H9 (cell line): ENCODE measurements at regions not wholly inside any gene's neighbourhood (a gene's known extent, or its start where the extent isn't known, plus 50 kb on each side); places are given as distances from the start of the nearest gene placed in this dataset.

Experiments
- DNase-seq: peaks from one replicate; pipeline ENCODE4 v3.0.0-alpha.2; 2017
- H2AFZ ChIP-seq: one replicate; pipeline ENCODE4 v1.6.1; 2013; ENCODE audit warnings: mild to moderate bottlenecking, low read length, control low read depth, moderate library complexity
- H2AK5ac ChIP-seq: 2 replicates; pipeline ENCODE4 v1.6.1; 2013; ENCODE audit warnings: low read length, control low read depth, mixed read lengths; ENCODE audit not compliant: insufficient read length
- H2BK120ac ChIP-seq: one replicate; pipeline ENCODE4 v1.6.1; 2013; ENCODE audit warnings: low read depth, mild to moderate bottlenecking, low read length, control low read depth, inconsistent platforms; ENCODE audit not compliant: poor library complexity, severe bottlenecking
- H2BK12ac ChIP-seq: 2 replicates; pipeline ENCODE4 v1.6.1; 2013; ENCODE audit warnings: low read length, control low read depth, mixed read lengths, low read depth; ENCODE audit not compliant: insufficient read length
- H2BK15ac ChIP-seq: 2 replicates; pipeline ENCODE4 v1.6.1; 2013; ENCODE audit warnings: low read depth, low read length, control low read depth
- H2BK20ac ChIP-seq: one replicate; pipeline ENCODE4 v1.6.1; 2013; ENCODE audit warnings: low read depth, mild to moderate bottlenecking, low read length, control low read depth, inconsistent platforms; ENCODE audit not compliant: poor library complexity, severe bottlenecking
- H2BK5ac ChIP-seq: 2 replicates; pipeline ENCODE4 v1.6.1; 2013; ENCODE audit warnings: low read length, control low read depth, mixed read lengths; ENCODE audit not compliant: insufficient read length
- H3K14ac ChIP-seq: 2 replicates; pipeline ENCODE4 v1.6.1; 2013; ENCODE audit warnings: low read length, control low read depth; ENCODE audit not compliant: insufficient read depth
- H3K18ac ChIP-seq: 2 replicates; pipeline ENCODE4 v1.6.1; 2013; ENCODE audit warnings: low read depth, mild to moderate bottlenecking, mixed read lengths, low read length, control low read depth; ENCODE audit not compliant: insufficient read length
- H3K23ac ChIP-seq: 2 replicates; pipeline ENCODE4 v1.6.1; 2013; ENCODE audit warnings: low read length, control low read depth, mixed read lengths, low read depth; ENCODE audit not compliant: insufficient read length
- H3K23me2 ChIP-seq: 2 replicates; pipeline ENCODE4 v1.6.1; 2013; ENCODE audit warnings: low read depth, mild to moderate bottlenecking, mixed read lengths, low read length, control low read depth; ENCODE audit not compliant: insufficient read length, poor library complexity, severe bottlenecking
- H3K27ac ChIP-seq: 2 replicates; pipeline ENCODE4 v1.5.1; 2013; ENCODE audit warnings: low read length, control low read depth, mixed read lengths, low read depth; ENCODE audit not compliant: insufficient read length
- H3K27me3 ChIP-seq: 2 replicates; pipeline ENCODE4 v1.6.1; 2013; ENCODE audit warnings: low read length, control low read depth, inconsistent platforms; ENCODE audit not compliant: insufficient read depth
- H3K4ac ChIP-seq: 2 replicates; pipeline ENCODE4 v1.6.1; 2013; ENCODE audit warnings: low read depth, mild to moderate bottlenecking, control low read depth, inconsistent platforms, low read length, moderate library complexity
- H3K4me1 ChIP-seq: 2 replicates; pipeline ENCODE4 v1.6.1; 2013; ENCODE audit warnings: low read length, control low read depth, inconsistent platforms; ENCODE audit not compliant: insufficient read depth
- H3K4me2 ChIP-seq: 2 replicates; pipeline ENCODE4 v1.6.1; 2013; ENCODE audit warnings: low read length, control low read depth, mixed read lengths; ENCODE audit not compliant: insufficient read length, insufficient read depth
- H3K56ac ChIP-seq: 2 replicates; pipeline ENCODE4 v1.6.1; 2013; ENCODE audit warnings: low read depth, mild to moderate bottlenecking, mixed read lengths, low read length, control low read depth; ENCODE audit not compliant: insufficient read length
- H3K79me1 ChIP-seq: 2 replicates; pipeline ENCODE4 v1.6.1; 2013; ENCODE audit warnings: low read depth, mild to moderate bottlenecking, moderate library complexity, low read length, control low read depth, inconsistent platforms; ENCODE audit not compliant: insufficient read depth, poor library complexity, severe bottlenecking
- H3K79me2 ChIP-seq: 2 replicates; pipeline ENCODE4 v1.6.1; 2013; ENCODE audit warnings: low read length, control low read depth, inconsistent platforms; ENCODE audit not compliant: insufficient read depth
- H3K9ac ChIP-seq: 2 replicates; pipeline ENCODE4 v1.6.1; 2013; ENCODE audit warnings: low read length, control low read depth, mixed read lengths; ENCODE audit not compliant: insufficient read length; ENCODE audit errors: extremely low read depth
- H3K9me3 ChIP-seq: one replicate; pipeline ENCODE4 v1.6.1; 2013; ENCODE audit warnings: low read depth, low read length, inconsistent platforms; ENCODE audit not compliant: control insufficient read depth
- H3T11ph ChIP-seq: one replicate; pipeline ENCODE4 v1.6.1; 2013; ENCODE audit warnings: mild to moderate bottlenecking, low read length, control low read depth, inconsistent platforms
- H4K20me1 ChIP-seq: one replicate; pipeline ENCODE4 v1.6.1; 2013; ENCODE audit not compliant: control insufficient read depth, insufficient read length, insufficient read depth
- H4K5ac ChIP-seq: 2 replicates; pipeline ENCODE4 v1.6.1; 2013; ENCODE audit warnings: low read depth, mild to moderate bottlenecking, mixed read lengths, low read length, control low read depth; ENCODE audit not compliant: insufficient read length
- H4K8ac ChIP-seq: replicated peaks from 2 replicates; pipeline ENCODE4 v1.6.1; 2013; ENCODE audit warnings: low read length, control low read depth, mixed read lengths, low read depth; ENCODE audit not compliant: insufficient read length
- H4K91ac ChIP-seq: 2 replicates; pipeline ENCODE4 v1.6.1; 2013; ENCODE audit warnings: low read depth, mild to moderate bottlenecking, moderate library complexity, mixed read lengths, low read length, control low read depth; ENCODE audit not compliant: insufficient read length
- H3K27ac Mint-ChIP-seq, 3 experiments: 2 replicates in 2 of 3; 3 replicates in 1 of 3; pipeline ENCODE4 v1.8.0; 2020 to 2021; ENCODE audit warnings: mixed read lengths in 3 of 3, mild to moderate bottlenecking in 1 of 3, moderate library complexity in 1 of 3
- H3K27me3 Mint-ChIP-seq: 2 replicates; pipeline ENCODE4 v1.8.0; 2021; ENCODE audit warnings: low read depth, mild to moderate bottlenecking, moderate library complexity, mixed read lengths
- H3K36me3 Mint-ChIP-seq, 3 experiments: 2 replicates in 2 of 3; 3 replicates in 1 of 3; pipeline ENCODE4 v1.8.0; 2020 to 2021; ENCODE audit warnings: low read depth in 3 of 3, mixed read lengths in 3 of 3; ENCODE audit not compliant: insufficient read depth in 1 of 3
- H3K4me1 Mint-ChIP-seq, 2 experiments: 2 replicates each; pipeline ENCODE4 v1.8.0; 2020; ENCODE audit warnings: mixed read lengths in 2 of 2
- H3K4me3 Mint-ChIP-seq, 2 experiments: 2 replicates in 1 of 2; 3 replicates in 1 of 2; pipeline ENCODE4 v1.8.0; 2020 to 2021; ENCODE audit warnings: mild to moderate bottlenecking in 2 of 2, mixed read lengths in 2 of 2, moderate library complexity in 1 of 2
- H3K9me3 Mint-ChIP-seq, 2 experiments: 2 replicates in 1 of 2; 3 replicates in 1 of 2; pipeline ENCODE4 v1.8.0; 2020; ENCODE audit warnings: mild to moderate bottlenecking in 2 of 2, mixed read lengths in 2 of 2, moderate library complexity in 1 of 2
- CTCF ChIP-seq: fragments of 200-600 bp; sonication (generic); conservative IDR thresholded peaks from 3 replicates; pipeline ENCODE4 v1.8.0; 2021; ENCODE audit warnings: antibody characterized with exemption, mild to moderate bottlenecking
- WGBS: extraction: QIAGEN DNeasy Blood & Tissue Kit; methylation state at CpG from one replicate; pipeline ENCODE4 v1.1.7; 2013; ENCODE audit warnings: missing lambda C conversion rate, low lambda C conversion rate, mixed read lengths; ENCODE audit not compliant: insufficient read length; ENCODE audit errors: extremely low coverage; 5-methylcytosine and 5-hydroxymethylcytosine counted together

GRCh38 chr3:124429129-124429815 is 301.0 kb upstream of the UMPS start:
- H3K79me2 ChIP-seq, result no peaks in the 10 kb centered on the region
- H3K23ac ChIP-seq, result no peak overlapping the region
- DNase-seq, result no peak
- no peak overlapping the region for H2BK120ac ChIP-seq
- no peaks in the 10 kb centered on the region for H3K9me3 Mint-ChIP-seq
- H4K8ac ChIP-seq, result no peak overlapping the region
- H3K4me2 ChIP-seq, result no peak overlapping the region
- no peak overlapping the region for H2AK5ac ChIP-seq
- H3T11ph ChIP-seq, result no peak overlapping the region
- no peak overlapping the region for H3K27ac ChIP-seq
- H3K14ac ChIP-seq, result no peak overlapping the region
- H2BK20ac ChIP-seq, result no peak overlapping the region
- no peaks in the 10 kb centered on the region; a peak in 1 of 4 replicates for H3K4me1 Mint-ChIP-seq
- H3K27me3 ChIP-seq, result no peaks in the 10 kb centered on the region
- no peaks in the 10 kb centered on the region; the same call in 1 of the 2 replicates for H3K4me1 ChIP-seq
- no peak overlapping the region for H3K4me3 Mint-ChIP-seq
- no peak overlapping the region for H4K5ac ChIP-seq
- no peak overlapping the region for H2AFZ ChIP-seq
- H3K18ac ChIP-seq, result no peak overlapping the region
- no peak overlapping the region for H3K9ac ChIP-seq
- no peak overlapping the region for H2BK5ac ChIP-seq
- H3K56ac ChIP-seq, result no peak overlapping the region
- H3K4ac ChIP-seq, result no peak overlapping the region
- no peaks in the 10 kb centered on the region for H3K36me3 Mint-ChIP-seq
- no peak overlapping the region for H2BK15ac ChIP-seq
- TF ChIP-seq CTCF, result no peak
- H3K79me1 ChIP-seq, result no peaks in the 10 kb centered on the region
- no peaks in the 10 kb centered on the region for H3K23me2 ChIP-seq
- no peak overlapping the region for H3K27ac Mint-ChIP-seq
- WGBS, result no CpG with 5 or more reads among the region's 3 CpGs
- H3K9me3 ChIP-seq, result no peaks in the 10 kb centered on the region
- H2BK12ac ChIP-seq, result no peak overlapping the region
- H4K20me1 ChIP-seq, result no peaks in the 10 kb centered on the region
- no peak overlapping the region for H4K91ac ChIP-seq
- no peaks in the 10 kb centered on the region for H3K27me3 Mint-ChIP-seq
